HuH-7 (cell line): ENCODE measurements at regions not wholly inside any gene's neighbourhood (a gene's known extent, or its start where the extent isn't known, plus 50 kb on each side); places are given as distances from the start of the nearest gene placed in this dataset.

Experiments used
- DNase-seq: peaks from one replicate; pipeline ENCODE4 v3.0.0; 2011; ENCODE audit warnings: low spot score

DNA sequence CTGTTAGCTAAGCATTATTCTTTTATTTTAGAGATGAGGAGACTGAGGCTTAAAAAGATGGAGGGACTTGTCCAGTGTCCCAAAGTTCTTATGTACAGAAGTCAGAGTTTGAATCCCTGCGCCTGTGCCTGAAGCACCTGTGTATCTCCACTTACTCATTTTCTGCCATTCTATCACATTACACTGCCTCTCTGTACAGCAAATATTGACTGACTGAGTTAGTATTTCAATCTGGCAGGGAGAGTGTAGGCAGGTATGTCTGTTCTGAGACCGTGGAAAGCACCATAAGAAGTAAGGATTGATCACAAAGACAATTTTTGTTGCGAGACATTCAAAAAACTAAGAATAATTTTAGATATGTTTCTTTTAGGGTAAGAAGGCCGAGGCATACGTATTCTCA, 162.7 kb downstream of the KITLG start:
- no peak for DNase-seq

DNA sequence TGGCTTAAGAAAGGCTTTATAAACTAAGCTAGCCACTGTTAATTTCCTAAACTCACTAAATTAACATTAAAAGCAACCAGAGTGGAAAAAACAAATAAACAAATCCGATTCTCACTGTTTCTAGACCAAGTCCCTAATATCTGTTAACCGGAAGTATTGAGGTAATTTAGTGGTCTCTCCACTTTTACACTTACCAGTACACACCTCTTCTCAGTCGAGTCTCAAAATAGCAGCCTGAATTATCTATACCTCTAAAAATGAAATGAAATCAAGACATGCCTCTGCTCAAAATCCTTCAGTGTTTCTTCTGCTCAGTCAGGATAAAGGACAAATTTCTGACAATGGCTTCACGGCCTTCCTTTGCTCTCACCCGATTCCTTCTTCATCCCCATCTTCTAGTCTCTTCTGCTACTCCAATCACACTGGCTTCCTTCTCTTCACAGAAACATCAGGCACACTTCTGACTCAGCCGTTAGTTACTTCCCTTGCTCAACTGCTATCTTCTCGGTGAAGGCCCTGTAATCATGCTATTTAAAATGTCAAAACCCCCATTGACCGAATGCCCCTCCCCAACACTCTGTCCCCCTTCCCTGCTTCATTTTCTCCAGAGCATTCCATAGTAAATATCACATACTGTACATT, 161.3 kb downstream of the KITLG start:
- DNase-seq: no peak

DNA sequence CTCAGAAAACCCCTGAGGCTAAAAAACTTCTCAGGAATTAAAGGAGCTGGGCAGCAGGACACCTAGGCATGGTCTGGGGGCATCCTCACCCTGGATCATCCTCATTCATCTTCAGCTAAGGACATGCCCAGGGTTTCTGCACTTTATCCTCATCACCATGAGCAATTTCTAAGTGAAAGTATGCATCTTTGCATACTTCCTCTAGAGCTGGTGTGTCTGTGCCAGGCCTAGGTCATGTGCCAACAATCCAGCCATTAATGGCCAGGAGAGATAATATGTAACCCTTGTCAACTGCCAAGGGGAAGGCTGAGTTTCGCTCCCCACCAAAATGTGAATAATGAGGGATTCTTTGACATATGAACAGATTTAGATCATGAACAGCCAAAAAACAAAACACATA, 160.5 kb downstream of the KITLG start:
- no peak for DNase-seq

DNA sequence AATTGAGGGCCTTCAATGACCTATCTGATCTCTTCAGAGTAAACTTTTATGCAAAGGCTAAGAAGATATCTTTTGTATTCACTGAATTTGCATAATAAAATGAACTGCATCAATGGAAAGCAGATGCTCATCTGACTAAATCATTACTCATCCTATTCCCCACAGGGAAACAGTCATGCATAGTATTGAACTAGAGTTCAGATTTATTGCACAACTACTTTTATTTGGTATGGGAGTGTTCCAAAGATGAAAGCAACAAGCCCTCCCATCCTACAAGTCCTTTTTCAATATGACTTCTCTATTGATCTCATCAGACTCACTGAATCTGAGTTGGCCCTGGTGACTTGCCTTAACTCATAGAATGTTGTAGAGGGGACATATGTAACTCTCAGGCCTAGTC, 159.8 kb downstream of the KITLG start:
- no peak for DNase-seq

DNA sequence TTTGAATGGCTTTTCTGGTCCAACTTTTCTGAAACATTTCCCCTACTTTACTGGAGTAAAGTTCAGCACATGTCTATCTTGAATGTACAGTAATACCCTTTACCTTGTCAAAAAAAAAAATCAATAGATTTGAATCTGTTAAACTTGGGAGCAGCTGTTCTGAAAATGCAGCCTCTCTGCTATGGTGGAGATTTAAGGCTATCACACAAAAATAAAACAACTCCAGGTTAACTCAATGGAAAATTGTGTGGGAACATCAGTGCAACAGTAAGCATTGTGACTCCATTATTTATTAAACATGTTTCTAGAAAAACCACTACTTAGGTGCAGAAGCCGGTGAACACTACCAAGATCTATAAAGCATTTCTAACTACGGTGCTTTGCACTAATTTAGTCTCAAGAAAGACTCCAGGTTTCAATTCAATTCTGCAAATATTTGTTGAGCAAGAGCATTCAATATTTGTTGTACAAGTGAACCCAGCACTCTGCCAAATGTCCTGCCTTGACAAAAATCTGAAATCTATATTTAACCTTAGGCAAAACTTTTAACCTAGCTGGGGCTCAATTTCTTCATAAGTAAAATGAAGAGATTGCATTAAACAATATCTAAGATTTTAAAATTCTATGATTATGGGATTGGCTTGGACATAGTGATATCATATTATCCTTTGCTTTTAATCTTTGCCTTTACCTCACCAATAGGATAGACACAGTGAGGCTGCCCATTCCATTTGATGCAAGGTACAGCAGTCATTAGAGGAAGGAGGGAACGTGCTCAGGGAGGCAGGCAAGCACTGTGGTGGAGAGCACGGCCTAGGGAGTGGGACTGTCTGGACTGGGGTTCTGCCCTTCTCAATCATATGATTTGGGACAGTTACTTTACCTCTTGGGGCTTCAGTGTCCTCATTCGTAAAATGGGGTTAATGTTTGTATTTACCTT, 155.2 kb downstream of the KITLG start:
- DNase-seq: no peak

DNA sequence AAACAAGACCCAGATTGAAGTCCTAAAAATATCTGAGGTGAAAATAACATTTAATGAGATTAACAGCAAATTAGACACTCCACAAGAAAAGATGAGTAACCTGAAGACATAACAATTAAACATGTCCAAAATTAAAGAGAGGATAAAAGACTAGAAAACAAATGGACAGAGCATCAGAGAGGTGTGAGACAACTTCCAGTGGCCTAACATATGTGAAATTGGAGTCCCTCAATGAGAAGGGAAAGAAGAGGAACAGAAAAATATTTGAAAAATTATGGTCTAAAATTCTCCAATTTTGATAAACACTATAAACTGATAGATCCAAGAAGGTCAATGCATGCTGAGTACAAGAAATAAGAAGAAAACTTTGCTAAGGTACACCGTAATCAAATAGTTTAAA, 151.9 kb downstream of the KITLG start:
- no peak for DNase-seq

DNA sequence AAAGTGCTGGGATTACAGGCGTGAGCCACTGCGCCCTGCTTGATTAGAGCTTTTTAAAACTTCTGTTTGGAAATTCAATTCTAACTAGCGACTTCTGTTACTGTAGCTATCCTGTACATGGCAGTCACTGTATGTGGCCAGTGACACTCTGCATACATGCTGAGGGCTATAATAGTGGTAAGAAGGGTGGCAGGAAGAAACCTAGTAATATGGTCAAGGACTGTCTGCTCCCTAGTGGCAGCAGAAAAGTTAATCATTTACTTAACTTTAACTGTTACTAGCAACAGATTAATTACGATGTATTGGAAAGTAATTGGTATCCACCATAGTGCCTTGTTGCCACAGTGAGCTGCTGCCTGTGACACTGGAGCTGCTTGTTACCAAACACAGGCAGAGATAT, 149.0 kb downstream of the KITLG start:
- DNase-seq: peak; percentile 10

DNA sequence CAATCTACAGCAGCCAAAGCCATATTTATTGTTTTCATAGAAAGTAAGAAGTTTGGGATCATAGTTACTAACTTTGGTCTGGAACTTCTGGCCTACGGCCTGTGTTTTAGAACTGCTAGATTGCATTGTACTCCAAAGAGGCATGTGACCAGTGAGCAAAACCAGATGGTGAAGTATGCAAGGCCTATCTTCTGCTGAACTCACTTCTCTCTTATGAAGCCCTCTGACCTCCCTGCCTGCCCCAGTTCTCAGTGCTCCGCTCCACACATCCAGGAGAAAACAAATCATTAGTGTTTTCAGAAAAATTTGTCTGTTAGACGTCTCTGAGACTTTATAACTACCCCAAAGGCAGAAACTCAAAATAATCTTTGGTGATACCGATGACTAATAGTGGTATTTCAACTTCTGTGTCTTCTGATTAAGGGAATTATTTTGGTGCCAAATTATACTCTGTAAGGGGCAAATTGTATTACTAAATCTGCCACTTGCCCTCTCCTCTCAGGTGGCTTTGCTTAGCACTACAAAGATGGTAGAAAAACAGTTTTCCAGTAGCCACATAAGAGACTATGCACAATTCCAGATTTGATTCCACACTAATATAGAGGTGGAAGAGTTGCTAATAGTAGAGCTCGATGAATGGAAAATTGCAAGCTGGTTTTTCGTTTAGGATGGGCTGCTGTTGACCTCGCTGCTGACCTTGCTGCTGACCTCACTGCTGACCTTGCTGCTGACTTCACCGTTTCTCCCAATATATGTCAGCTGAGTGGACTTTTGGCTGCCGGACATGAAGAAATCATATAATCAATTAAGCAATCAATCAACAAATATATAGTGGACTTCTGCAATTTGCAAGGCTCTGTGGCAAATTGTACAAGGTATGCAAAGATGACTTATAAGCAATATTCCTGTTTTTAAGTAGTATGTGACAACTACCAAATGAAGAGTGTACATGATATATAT, 147.5 kb downstream of the KITLG start:
- no peak for DNase-seq

DNA sequence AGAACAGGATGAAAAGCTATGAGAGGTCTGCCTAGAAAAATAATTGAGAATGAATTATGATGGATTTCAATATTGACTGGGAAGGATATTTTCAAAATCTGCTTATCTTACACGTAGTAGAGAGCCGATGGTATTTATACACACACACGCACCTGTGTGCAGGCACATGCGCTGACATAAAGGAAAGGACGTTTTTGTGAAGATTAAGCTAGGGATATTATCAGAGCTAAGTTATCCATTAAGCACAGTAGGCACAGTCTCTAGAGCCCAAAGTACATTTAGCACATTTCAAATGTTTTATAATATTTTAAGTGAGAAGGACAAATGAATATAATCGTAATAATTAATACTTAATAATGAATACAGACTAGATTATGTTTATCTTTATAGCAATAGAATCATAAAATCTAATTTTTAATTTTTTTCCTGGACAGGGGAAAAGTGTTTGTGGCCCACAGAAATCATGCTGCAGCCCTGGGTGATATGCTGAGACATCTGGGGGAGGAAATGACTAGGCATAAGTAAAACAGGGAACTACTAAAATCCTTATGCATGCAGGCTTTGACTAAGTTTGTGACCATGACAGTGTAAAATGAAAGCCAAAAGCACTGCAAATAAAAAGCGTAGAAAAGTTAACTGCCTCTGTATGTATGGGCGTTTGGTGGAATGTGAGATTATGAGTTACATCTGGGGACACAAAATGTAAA, 146.1 kb downstream of the KITLG start:
- DNase-seq: no peak

DNA sequence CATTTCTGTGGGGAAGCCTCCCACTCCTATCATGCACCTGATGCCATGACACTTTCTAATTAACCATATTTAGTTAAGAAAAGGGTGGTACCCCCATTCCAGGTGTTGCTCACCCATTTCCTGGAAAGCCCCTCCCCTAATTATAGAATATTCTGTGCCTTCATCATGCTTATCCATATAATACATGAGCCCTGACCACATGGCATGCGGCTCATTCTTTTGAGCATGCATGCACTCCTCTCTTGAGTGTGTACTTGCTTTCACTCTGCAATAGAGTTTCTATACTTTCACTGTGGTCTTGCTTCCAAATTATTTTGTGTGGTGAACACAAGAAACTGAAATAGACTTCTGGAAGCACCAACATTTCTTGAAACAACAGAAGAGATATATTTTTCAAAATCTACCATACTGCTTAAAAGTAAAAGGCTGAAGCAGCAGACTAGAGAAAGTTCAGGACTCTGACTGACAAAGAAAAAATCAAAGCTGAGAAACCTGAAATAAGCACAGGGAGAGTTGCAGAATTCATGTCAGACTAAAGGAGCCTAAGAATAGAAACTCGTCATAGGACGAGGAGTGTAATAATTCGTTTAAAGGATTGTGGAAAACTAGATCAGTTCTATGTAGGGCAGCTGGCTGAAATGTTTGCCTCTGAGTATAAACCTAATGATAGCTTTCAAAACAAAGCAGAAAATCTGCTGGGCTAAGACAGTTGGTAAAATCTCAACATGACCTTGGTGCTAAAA, 144.8 kb downstream of the KITLG start:
- DNase-seq: no peak

DNA sequence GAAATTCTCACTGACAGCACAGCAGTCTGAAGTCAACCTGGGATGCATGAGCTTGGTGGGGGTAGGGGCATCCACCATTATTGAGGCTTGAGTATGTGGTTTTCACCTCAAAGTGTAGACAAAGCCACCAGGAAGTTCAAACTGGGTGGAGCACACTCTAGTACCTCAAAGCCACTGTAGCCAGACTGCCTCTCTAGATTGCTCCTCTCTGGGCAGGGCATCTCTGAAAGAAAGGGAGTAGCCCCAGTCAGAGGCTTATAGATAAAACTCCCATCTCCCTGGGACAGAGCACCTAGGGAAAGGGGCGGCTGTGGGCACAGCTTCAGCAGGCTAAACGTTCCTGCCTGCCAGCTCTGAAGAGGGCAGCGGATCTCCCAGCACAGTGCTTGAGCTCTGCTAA, 143.0 kb downstream of the KITLG start:
- no peak for DNase-seq
